Neural progenitor cell (in vitro differentiated cells): ENCODE measurements at regions not wholly inside any gene's neighbourhood (a gene's known extent, or its start where the extent isn't known, plus 50 kb on each side); places are given as distances from the start of the nearest gene placed in this dataset.
A peak's percentile ranks its signal among the peaks of the same experiment; 100 is the strongest.

ENCODE experiments used
- DNase-seq: peaks from one replicate; pipeline ENCODE4 v3.0.0-alpha.2; 2016; ENCODE audit warnings: low spot score
- H2AFZ ChIP-seq: fragments of 200-600 bp; sonication (generic); replicated peaks from 2 replicates; pipeline ENCODE4 v1.6.1; 2016; ENCODE audit warnings: antibody characterized with exemption
- H3F3A ChIP-seq: fragments of 200-600 bp; sonication (generic); 2 replicates; pipeline ENCODE4 v1.6.1; 2016; ENCODE audit warnings: antibody characterized with exemption, low read depth
- H3K27ac ChIP-seq: fragments of 200-600 bp; sonication (generic); 2 replicates; pipeline ENCODE4 v1.5.1; 2016; ENCODE audit warnings: mild to moderate bottlenecking
- H3K27me3 ChIP-seq: fragments of 200-600 bp; sonication (generic); 2 replicates; pipeline ENCODE4 v1.6.1; 2016; ENCODE audit warnings: mild to moderate bottlenecking, moderate library complexity
- H3K36me3 ChIP-seq: fragments of 200-600 bp; sonication (generic); 2 replicates; pipeline ENCODE4 v1.5.1; 2016
- H3K4me1 ChIP-seq: fragments of 200-600 bp; sonication (generic); 2 replicates; pipeline ENCODE4 v1.6.1; 2016; ENCODE audit warnings: mixed run types
- H3K4me2 ChIP-seq: fragments of 200-600 bp; sonication (generic); 2 replicates; pipeline ENCODE4 v1.6.1; 2016
- H3K4me3 ChIP-seq: fragments of 200-600 bp; sonication (generic); 2 replicates; pipeline ENCODE4 v1.5.1; 2016
- H3K79me2 ChIP-seq: fragments of 200-600 bp; sonication (generic); 2 replicates; pipeline ENCODE4 v1.6.1; 2016; ENCODE audit warnings: low read depth
- H3K9ac ChIP-seq: fragments of 200-600 bp; sonication (generic); 2 replicates; pipeline ENCODE4 v1.6.1; 2016
- H3K9me3 ChIP-seq: fragments of 200-600 bp; sonication (generic); 2 replicates; pipeline ENCODE4 v1.5.1; 2016; ENCODE audit warnings: low read depth
- H4K20me1 ChIP-seq: fragments of 200-600 bp; sonication (generic); 2 replicates; pipeline ENCODE4 v1.6.1; 2016; ENCODE audit warnings: low read depth
- H3K27ac Mint-ChIP-seq: 3 replicates; pipeline ENCODE4 v1.8.0; 2021; ENCODE audit warnings: mixed read lengths
- H3K27me3 Mint-ChIP-seq: 2 replicates; pipeline ENCODE4 v1.8.0; 2022; ENCODE audit warnings: low read depth, mild to moderate bottlenecking, inconsistent platforms, moderate library complexity, mixed read lengths; ENCODE audit not compliant: insufficient read depth
- H3K36me3 Mint-ChIP-seq: 3 replicates; pipeline ENCODE4 v1.8.0; 2021; ENCODE audit warnings: mixed read lengths
- H3K4me1 Mint-ChIP-seq: 3 replicates; pipeline ENCODE4 v1.8.0; 2021; ENCODE audit warnings: mixed read lengths
- H3K4me3 Mint-ChIP-seq: 3 replicates; pipeline ENCODE4 v1.8.0; 2021; ENCODE audit warnings: mild to moderate bottlenecking, moderate library complexity, mixed read lengths
- H3K9me3 Mint-ChIP-seq: 3 replicates; pipeline ENCODE4 v1.8.0; 2020; ENCODE audit warnings: mixed read lengths
- EZH2 ChIP-seq: fragments of 200-600 bp; sonication (generic); IDR thresholded peaks from 2 replicates; pipeline ENCODE4 v1.6.1; 2017; ENCODE audit warnings: antibody characterized with exemption, mild to moderate bottlenecking, moderate library complexity
- EZH2phosphoT487 ChIP-seq: fragments of 200-600 bp; sonication (generic); IDR thresholded peaks from 2 replicates; pipeline ENCODE4 v1.6.1; 2017; ENCODE audit warnings: antibody characterized with exemption
- TF ChIP-seq, protein P1 (sequence below): fragments of 200-600 bp; sonication (generic); IDR thresholded peaks from 2 replicates; pipeline ENCODE4 v1.5.1; 2017; ENCODE audit warnings: antibody characterized with exemption, mild to moderate bottlenecking

DNA sequence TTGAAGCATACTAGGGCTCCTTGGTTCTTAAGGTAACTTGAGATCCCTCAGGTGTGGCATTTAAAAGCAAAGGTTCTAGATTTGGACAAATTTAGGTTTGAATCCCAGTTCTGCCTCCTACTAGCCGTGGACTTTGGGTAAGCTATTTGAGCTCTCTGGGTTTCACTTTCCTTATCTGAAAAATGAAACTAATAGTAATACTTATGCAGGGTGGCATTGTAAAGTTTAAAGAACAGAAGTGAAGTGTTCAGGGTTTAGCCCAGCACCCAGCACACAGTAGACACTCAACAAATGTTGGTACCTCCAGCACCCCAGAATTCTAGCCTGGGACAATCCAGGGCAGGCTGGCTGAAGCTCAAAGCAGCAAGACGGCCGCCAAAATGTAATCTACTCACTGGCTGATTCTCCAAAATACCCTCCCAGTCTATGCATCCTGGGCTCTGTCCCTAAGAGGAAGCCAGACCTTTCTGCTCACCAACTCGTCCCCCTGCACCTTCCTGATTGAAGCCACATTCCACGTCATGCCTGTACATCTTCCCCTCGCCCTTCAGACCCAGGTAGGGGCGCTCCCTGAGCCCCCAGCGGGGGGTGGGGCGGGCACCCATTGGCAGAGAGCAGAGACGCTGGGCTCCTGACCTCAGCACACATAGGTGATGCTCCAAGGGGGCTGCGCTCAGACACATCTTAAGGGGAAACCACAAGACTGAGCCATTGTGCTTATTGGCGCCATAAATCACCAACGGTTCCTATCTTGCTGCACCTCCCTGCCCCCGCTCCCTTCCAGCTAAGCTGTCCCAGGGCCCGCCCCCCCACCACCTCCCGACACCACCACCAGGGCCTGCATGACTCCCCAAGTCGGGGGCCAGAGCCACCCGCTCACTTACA is 160.6 kb downstream of the BCOR start:
- Mint-ChIP-seq H3K27ac (peak overlapping the region; percentile 46), H3K4me3 (no peak overlapping the region), H3K4me1 (peaks cover 7% of the 10 kb centered on the region), H3K9me3 (peaks cover 6% of the 10 kb centered on the region), H3K36me3 (no peaks in the 10 kb centered on the region), H3K27me3 (peaks cover 4% of the 10 kb centered on the region)
- Histone ChIP-seq H3K27me3 (no peaks in the 10 kb centered on the region), H3F3A (no peaks in the 10 kb centered on the region), H3K9ac (no peak overlapping the region), H3K4me3 (no peak overlapping the region), H3K36me3 (no peaks in the 10 kb centered on the region), H3K4me2 (no peak overlapping the region), H2AFZ (no peak overlapping the region), H3K79me2 (no peaks in the 10 kb centered on the region), H3K27ac (no peak overlapping the region), H3K4me1 (peaks cover 9% of the 10 kb centered on the region), H4K20me1 (no peaks in the 10 kb centered on the region), H3K9me3 (no peaks in the 10 kb centered on the region)
- no peak for DNase-seq
- TF ChIP-seq, protein P1, sequence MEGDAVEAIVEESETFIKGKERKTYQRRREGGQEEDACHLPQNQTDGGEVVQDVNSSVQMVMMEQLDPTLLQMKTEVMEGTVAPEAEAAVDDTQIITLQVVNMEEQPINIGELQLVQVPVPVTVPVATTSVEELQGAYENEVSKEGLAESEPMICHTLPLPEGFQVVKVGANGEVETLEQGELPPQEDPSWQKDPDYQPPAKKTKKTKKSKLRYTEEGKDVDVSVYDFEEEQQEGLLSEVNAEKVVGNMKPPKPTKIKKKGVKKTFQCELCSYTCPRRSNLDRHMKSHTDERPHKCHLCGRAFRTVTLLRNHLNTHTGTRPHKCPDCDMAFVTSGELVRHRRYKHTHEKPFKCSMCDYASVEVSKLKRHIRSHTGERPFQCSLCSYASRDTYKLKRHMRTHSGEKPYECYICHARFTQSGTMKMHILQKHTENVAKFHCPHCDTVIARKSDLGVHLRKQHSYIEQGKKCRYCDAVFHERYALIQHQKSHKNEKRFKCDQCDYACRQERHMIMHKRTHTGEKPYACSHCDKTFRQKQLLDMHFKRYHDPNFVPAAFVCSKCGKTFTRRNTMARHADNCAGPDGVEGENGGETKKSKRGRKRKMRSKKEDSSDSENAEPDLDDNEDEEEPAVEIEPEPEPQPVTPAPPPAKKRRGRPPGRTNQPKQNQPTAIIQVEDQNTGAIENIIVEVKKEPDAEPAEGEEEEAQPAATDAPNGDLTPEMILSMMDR = no peak
- no peak for TF ChIP-seq EZH2phosphoT487
- no peak for TF ChIP-seq EZH2

DNA sequence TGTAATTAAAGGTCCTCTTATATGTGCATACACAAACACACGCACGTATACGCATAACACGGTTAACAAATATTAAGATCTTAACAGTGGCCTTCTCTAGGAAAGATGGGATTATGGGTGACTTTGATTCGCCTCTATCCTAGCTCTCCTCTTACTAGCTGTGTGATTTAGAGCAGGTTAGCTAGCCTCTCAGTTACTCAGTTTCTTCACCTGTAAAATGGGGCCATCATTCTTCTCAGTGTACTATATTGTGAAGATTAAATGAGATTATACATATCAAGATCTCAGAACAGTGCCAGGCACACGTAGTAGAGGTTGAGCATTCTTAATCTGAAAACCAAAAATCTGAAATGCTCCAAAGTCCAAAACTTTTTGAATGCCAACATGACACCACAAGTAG is 159.3 kb downstream of the BCOR start:
- Histone ChIP-seq H4K20me1 (no peaks in the 10 kb centered on the region), H3K4me2 (no peak overlapping the region), H3K27ac (no peak overlapping the region), H3K36me3 (no peaks in the 10 kb centered on the region), H3K79me2 (no peaks in the 10 kb centered on the region), H3K27me3 (no peaks in the 10 kb centered on the region), H2AFZ (no peak overlapping the region), H3K4me1 (peaks cover 9% of the 10 kb centered on the region), H3K9ac (no peak overlapping the region), H3F3A (no peaks in the 10 kb centered on the region), H3K9me3 (no peaks in the 10 kb centered on the region), H3K4me3 (no peak overlapping the region)
- Mint-ChIP-seq H3K4me3 (no peak overlapping the region), H3K27me3 (peaks cover 4% of the 10 kb centered on the region), H3K4me1 (peaks cover 9% of the 10 kb centered on the region), H3K36me3 (no peaks in the 10 kb centered on the region), H3K27ac (no peak overlapping the region), H3K9me3 (peaks cover 12% of the 10 kb centered on the region)
- no peak for DNase-seq
- TF ChIP-seq EZH2phosphoT487 = no peak
- TF ChIP-seq, protein P1 = no peak
- TF ChIP-seq EZH2 = no peak

DNA sequence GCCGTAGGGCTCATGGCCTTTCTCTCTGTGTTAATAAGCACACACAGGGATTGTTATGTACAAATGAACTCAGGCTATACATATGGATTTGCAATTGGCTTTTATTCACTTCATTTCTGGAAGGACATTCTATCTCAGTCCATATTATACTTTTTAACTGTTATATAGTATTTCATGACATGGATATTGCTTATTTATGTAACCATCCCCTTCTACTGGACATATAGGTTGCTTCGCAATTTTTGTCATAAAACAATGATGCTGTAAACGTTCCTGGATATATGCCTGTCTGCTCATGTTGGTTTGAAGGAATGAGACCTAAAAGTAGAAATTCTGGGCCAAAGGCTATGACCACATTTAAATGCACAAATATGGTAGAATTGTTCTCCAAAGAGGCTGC is 158.1 kb downstream of the BCOR start:
- H3F3A ChIP-seq = no peaks in the 10 kb centered on the region
- H3K9me3 Mint-ChIP-seq = peaks cover 20% of the 10 kb centered on the region
- H3K9me3 ChIP-seq = no peaks in the 10 kb centered on the region
- peaks cover 9% of the 10 kb centered on the region for H3K4me1 Mint-ChIP-seq
- H3K4me2 ChIP-seq = no peak overlapping the region
- no peaks in the 10 kb centered on the region for H3K27me3 ChIP-seq
- no peak overlapping the region for H3K9ac ChIP-seq
- H4K20me1 ChIP-seq = no peaks in the 10 kb centered on the region
- no peak overlapping the region for H3K27ac Mint-ChIP-seq
- H3K4me3 Mint-ChIP-seq = no peak overlapping the region
- H3K4me3 ChIP-seq = no peak overlapping the region
- TF ChIP-seq, protein P1 = no peak
- TF ChIP-seq EZH2phosphoT487 (no peak), EZH2 (no peak)
- no peak overlapping the region for H2AFZ ChIP-seq
- DNase-seq = no peak
- H3K4me1 ChIP-seq = peaks cover 9% of the 10 kb centered on the region
- no peak overlapping the region for H3K27ac ChIP-seq
- no peaks in the 10 kb centered on the region for H3K36me3 Mint-ChIP-seq
- H3K79me2 ChIP-seq = no peaks in the 10 kb centered on the region
- peaks cover 2% of the 10 kb centered on the region for H3K27me3 Mint-ChIP-seq
- no peaks in the 10 kb centered on the region for H3K36me3 ChIP-seq
